Panc1 (cell line): ENCODE measurements at regions not wholly inside any gene's neighbourhood (a gene's known extent, or its start where the extent isn't known, plus 50 kb on each side); places are given as distances from the start of the nearest gene placed in this dataset.
"Not testable (repeated sequence)": the region's sequence is repeated elsewhere in the genome, so short reads cannot be mapped to it uniquely, and the experiment has no call there.

Experiments used
- ATAC-seq: fragments of 200-7000 bp; cut with Tn5 transposase; 2 replicates; pipeline ENCODE4 v1.9.1; 2020; ENCODE audit warnings: mild to moderate bottlenecking, moderate library complexity
- BruUV-seq: library from RNA; stranded (reverse); fragments of 400-500 nt; replicated peaks from 2 replicates; lab custom pipeline; 2021; lab: Mats Ljungman, UMichigan
- CTCF ChIA-PET: fragments of 300-600 bp; sonication (Branson Sonifier 250); formaldehyde crosslinking; loops from one replicate; lab custom pipeline; 2022; ENCODE audit warnings: antibody characterized with exemption; lab: Charles Lee
- POLR2A ChIA-PET: fragments of 300-600 bp; sonication (Branson Sonifier 250); formaldehyde crosslinking; loops from one replicate; lab custom pipeline; 2022; ENCODE audit warnings: antibody characterized with exemption; lab: Charles Lee
- DNase-seq: peaks from one replicate; pipeline ENCODE4 v3.0.0-alpha.2; 2010; ENCODE audit warnings: low read depth, low spot score
- H3K27ac ChIP-seq: 2 replicates; pipeline ENCODE4 v1.5.1; 2011; ENCODE audit warnings: mild to moderate bottlenecking, low read length, inconsistent platforms
- H3K27me3 ChIP-seq: fragments of 200-500 bp; sonication (Bioruptor generic); 2 replicates; pipeline ENCODE4 v1.6.0; 2014; ENCODE audit warnings: low read length, inconsistent platforms; ENCODE audit not compliant: control insufficient read depth, insufficient read depth
- H3K36me3 ChIP-seq: fragments of 200-500 bp; sonication (Bioruptor generic); 2 replicates; pipeline ENCODE4 v1.5.1; 2014; ENCODE audit warnings: inconsistent platforms, mild to moderate bottlenecking, low read length, moderate library complexity; ENCODE audit not compliant: control insufficient read depth, insufficient read depth
- H3K4me1 ChIP-seq: 2 replicates; pipeline ENCODE4 v1.5.1; 2011; ENCODE audit warnings: inconsistent platforms, mild to moderate bottlenecking, low read length, moderate library complexity; ENCODE audit not compliant: control insufficient read depth, insufficient read depth
- H3K4me3 ChIP-seq, 2 experiments: 2 replicates each; pipeline ENCODE4 v1.5.1; 2011 to 2012; ENCODE audit warnings: low read depth in 2 of 2, low read length in 2 of 2, mild to moderate bottlenecking in 2 of 2, inconsistent platforms in 1 of 2, moderate library complexity in 1 of 2
- H3K9me3 ChIP-seq: fragments of 200-500 bp; sonication (Bioruptor generic); 2 replicates; pipeline ENCODE4 v1.5.1; 2014; ENCODE audit warnings: low read depth, mild to moderate bottlenecking, inconsistent platforms, low read length, moderate library complexity; ENCODE audit not compliant: control insufficient read depth, insufficient read depth
- POLR2AphosphoS5 ChIP-seq: IDR thresholded peaks from 2 replicates; pipeline ENCODE4 v1.6.1; 2012; ENCODE audit warnings: mild to moderate bottlenecking, low read depth, low read length, moderate library complexity
- REST ChIP-seq, 2 experiments: IDR thresholded peaks; 2 replicates each; pipeline ENCODE4 v1.6.1; 2011 to 2012; ENCODE audit warnings: low read depth in 2 of 2, control low read depth in 1 of 2, low read length in 1 of 2, mild to moderate bottlenecking in 1 of 2, moderate library complexity in 1 of 2; ENCODE audit not compliant: insufficient read depth in 1 of 2
- SIN3A ChIP-seq: IDR thresholded peaks from 2 replicates; pipeline ENCODE4 v1.6.1; 2012; ENCODE audit warnings: low read depth, mild to moderate bottlenecking, low read length, moderate library complexity, borderline replicate concordance; ENCODE audit not compliant: insufficient read depth
- TCF7L2 ChIP-seq: IDR thresholded peaks from 2 replicates; pipeline ENCODE4 v1.6.1; 2011; ENCODE audit warnings: mild to moderate bottlenecking, low read depth, low read length, inconsistent platforms
- in situ Hi-C: cut with HindIII; loops from 2 replicates; pipeline ENCODE4 v1.10.0; 2016; ENCODE audit warnings: low sequenced_read_pairs, low pct_unique_long_range_greater_than_20kb
- intact Hi-C: fragments of 100-400 bp; cut with micrococcal nuclease; formaldehyde crosslinking; loops from one replicate; pipeline ENCODE4 v1.10.0; 2022; ENCODE audit not compliant: unreplicated experiment
- TF ChIP-seq, protein P1 (sequence below): fragments of 450-650 bp; IDR thresholded peaks from 2 replicates; pipeline ENCODE4 v1.5.1; 2017; ENCODE audit warnings: mild to moderate bottlenecking

DNA sequence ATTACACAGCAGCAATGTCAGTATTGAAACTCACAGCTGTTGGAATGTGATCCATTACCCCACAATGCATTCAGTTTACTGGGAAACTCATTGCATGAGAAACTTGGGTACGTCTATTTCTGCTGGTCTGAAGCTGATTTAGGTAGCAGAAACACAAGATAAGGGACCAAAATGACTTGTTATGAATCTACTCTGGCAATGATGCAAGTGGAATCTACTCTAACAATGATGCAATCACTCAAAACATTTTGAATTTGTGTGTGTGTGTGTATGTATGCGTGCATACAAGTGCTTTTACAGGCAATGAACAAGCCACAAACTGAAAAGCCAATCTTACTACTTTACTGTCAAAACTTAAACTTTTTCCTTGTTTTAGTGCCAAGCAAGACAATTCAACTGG, 406.7 kb downstream of the ADCYAP1 start:
- ChIA-PET CTCF (no interaction called here), POLR2A (no interaction called here)
- H3K36me3 ChIP-seq = no peaks in the 10 kb centered on the region
- ATAC-seq (no peak), DNase-seq (no peak)
- in situ Hi-C loops (no loop called here), intact Hi-C loops (no loop called here)
- BruUV-seq = no TSS peak
- H3K4me1 ChIP-seq = no peaks in the 10 kb centered on the region
- H3K4me3 ChIP-seq = no peak overlapping the region
- H3K27ac ChIP-seq = no peak overlapping the region
- no peaks in the 10 kb centered on the region for H3K27me3 ChIP-seq
- TF ChIP-seq, protein P1, sequence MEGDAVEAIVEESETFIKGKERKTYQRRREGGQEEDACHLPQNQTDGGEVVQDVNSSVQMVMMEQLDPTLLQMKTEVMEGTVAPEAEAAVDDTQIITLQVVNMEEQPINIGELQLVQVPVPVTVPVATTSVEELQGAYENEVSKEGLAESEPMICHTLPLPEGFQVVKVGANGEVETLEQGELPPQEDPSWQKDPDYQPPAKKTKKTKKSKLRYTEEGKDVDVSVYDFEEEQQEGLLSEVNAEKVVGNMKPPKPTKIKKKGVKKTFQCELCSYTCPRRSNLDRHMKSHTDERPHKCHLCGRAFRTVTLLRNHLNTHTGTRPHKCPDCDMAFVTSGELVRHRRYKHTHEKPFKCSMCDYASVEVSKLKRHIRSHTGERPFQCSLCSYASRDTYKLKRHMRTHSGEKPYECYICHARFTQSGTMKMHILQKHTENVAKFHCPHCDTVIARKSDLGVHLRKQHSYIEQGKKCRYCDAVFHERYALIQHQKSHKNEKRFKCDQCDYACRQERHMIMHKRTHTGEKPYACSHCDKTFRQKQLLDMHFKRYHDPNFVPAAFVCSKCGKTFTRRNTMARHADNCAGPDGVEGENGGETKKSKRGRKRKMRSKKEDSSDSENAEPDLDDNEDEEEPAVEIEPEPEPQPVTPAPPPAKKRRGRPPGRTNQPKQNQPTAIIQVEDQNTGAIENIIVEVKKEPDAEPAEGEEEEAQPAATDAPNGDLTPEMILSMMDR = no peak
- H3K9me3 ChIP-seq = no peaks in the 10 kb centered on the region

- ATAC-seq, H3K27ac ChIP-seq, H3K4me1 ChIP-seq, POLR2A ChIA-PET, H3K27me3 ChIP-seq, H3K4me3 ChIP-seq, H3K9me3 ChIP-seq, in situ Hi-C loops, intact Hi-C loops, DNase-seq, CTCF ChIA-PET, BruUV-seq, H3K36me3 ChIP-seq: not testable (repeated sequence)
Measured at GRCh38 chr18:1335345-1335744, 430.7 kb downstream of the ADCYAP1 start.

- in situ Hi-C loops = no loop called here
- ChIA-PET POLR2A (no interaction called here), CTCF (no interaction called here)
- no peak for DNase-seq
- BruUV-seq = no TSS peak
- H3K4me1 ChIP-seq = no peaks in the 10 kb centered on the region
- ATAC-seq = no peak
- H3K9me3 ChIP-seq = no peaks in the 10 kb centered on the region
- TF ChIP-seq SIN3A = no peak
- TF ChIP-seq, protein P1 = no peak
- TF ChIP-seq POLR2AphosphoS5 = no peak
- no peak for TF ChIP-seq TCF7L2
- TF ChIP-seq REST (IDR thresholded peaks at IDR 0.05; ENCODE audit: insufficient read depth in 1 of 2, low read depth in 2 of 2, low read length in 1 of 2) = no peak
- no peak overlapping the region for H3K4me3 ChIP-seq
- no peak overlapping the region for H3K27ac ChIP-seq
- no peaks in the 10 kb centered on the region for H3K36me3 ChIP-seq
- intact Hi-C loops = no loop called here
- H3K27me3 ChIP-seq = no peaks in the 10 kb centered on the region
Measured at GRCh38 chr18:1350931-1351450, 446.3 kb downstream of the ADCYAP1 start.
